NCI-H1417 (cell line): ENCODE measurements at regions not wholly inside any gene's neighbourhood (a gene's known extent, or its start where the extent isn't known, plus 50 kb on each side); places are given as distances from the start of the nearest gene placed in this dataset.

Experiments
- DNase-seq, 3 experiments: peaks; one replicate each; lab custom pipeline; 2025; lab: John Stamatoyannopoulos, UW

DNA sequence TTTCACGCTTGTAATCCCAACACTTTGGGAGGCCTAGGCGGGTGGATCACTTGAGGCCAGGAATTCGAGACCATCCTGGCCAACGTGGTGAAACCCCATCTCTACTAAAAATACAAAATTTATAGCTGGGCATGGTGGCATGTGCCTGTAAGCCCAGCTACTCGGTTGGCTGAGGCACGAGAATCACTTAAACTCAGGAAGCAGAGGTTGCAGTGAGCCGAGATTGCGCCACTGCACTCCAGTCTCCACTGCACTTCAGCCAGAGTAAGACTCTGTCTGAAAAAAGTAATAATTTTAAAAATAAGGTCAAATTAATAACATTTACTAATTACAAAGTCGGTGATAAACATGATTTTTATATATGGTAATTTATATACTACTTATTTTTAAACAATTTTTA is 155.9 kb downstream of the AXIN2 start:
- no peak for DNase-seq

DNA sequence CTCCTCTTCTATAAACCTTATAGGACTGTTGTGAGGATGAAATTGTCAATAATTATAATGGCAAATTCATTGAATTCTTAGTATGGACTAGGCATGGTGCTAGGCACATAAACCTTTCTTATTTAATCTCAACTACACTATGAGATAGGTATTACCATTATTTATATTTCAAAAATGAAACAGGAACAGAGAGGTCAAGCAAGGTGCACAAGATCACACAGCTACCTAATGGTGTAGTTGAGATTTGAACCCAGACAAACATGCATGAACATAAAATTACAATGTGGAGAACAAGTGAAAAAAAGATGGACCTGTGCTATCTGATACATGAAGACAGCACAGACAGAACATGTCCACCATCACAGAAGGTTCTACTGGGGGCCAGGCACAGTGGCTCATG is 156.7 kb downstream of the AXIN2 start:
- no peak for DNase-seq

DNA sequence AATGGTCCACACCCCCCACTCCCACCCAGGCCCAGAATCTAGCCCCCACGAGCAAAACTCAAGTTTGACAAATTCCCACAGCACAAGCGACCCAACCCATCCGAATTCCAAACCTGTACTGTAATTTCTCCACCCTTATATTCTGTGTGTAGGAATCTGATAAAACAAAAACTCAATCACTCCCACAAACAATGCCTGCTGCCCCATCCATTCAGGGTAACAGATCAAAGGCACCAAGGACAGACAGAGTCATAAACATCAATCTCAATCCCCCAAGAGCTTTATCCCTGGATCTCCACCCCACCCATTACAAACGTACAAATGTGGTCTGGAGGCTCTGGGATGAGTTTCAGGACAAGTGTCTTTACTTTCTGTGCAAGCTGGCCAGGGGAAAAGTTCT is 157.8 kb downstream of the AXIN2 start:
- no peak for DNase-seq

DNA sequence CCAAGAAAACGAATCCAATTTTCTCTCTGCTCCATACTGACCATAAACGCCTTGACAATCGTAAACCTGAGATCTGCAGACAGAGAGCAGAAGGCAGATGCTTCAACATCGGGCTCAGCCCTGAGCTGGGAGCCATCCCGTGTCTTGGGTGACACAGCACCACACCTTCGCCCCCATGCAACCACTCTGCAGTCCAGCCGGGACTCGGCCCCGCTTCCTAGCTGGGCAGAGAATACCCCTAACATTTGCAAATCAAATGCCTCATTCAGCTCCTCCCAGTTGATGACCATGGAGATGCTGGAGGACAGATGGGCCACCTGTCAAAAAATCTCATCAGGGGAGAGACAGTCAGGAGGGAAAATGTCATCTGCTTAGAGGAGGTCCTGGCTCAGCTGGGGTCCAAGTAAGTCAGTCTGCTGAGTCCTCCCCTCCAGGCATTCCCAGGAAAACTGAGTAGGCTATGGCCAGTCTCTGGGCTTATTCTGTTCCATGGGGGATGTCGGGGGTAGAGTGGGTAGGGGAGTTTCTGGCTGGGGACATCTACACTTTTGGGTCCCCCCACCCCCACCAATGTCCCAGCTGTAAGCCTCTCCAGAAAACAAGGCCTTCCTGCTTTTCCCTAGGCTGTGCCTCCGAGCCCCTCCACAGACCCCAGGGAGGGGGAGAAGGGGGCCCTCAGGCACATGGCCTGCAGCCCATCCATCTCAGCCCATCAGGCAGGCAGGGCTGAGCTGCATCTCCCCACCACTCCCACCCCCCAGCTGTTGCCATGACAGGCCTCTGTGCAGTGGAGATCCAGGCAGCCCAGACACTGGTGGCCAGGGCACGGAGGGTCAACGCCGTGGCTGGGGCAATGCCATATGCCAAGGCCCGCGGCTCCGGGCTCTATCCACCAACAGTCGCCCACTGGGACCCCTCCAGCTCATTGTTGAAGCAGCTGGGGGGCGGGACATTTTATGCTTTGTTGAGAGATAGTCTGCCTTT is 158.6 kb downstream of the AXIN2 start:
- DNase-seq = no peak

DNA sequence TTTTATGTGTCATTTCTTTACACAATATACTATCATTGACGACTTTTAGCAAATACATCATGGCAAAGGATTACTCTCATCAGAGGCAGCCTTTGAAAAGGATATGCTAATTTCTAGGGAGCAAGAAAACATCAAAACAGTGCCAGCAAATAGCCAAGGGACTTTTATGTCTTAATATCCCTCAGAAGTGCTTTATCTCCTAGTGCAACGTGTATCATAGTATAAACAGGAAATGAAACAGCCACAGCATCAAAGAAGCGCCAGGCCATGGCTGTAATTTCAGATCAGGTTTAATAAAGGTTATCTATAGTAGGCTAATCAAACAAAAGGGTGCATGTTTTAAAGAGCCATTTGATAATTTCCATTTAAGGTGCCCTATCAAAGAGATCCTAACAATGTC is 159.9 kb downstream of the AXIN2 start:
- no peak for DNase-seq

DNA sequence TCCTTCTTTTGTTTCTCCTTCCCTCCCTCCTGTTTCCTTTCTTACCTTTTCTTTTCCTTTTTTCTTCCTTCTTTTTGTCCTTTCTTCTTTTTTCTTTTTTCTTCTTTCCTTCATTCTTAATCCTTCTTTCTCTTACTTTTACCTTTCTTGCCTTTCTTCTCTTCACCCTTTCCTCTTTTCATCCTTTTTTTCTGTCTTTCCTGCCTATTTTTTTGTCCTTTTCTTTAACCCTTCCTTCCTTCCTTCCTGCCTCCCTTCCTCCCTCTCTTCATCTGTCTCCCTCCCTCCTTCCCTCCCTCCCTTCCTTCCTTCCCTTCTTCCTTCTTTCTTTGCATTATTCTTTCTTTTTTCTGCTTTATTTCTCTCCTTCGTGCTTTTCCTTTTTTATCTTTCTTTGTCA is 160.7 kb downstream of the AXIN2 start:
- DNase-seq = no peak

DNA sequence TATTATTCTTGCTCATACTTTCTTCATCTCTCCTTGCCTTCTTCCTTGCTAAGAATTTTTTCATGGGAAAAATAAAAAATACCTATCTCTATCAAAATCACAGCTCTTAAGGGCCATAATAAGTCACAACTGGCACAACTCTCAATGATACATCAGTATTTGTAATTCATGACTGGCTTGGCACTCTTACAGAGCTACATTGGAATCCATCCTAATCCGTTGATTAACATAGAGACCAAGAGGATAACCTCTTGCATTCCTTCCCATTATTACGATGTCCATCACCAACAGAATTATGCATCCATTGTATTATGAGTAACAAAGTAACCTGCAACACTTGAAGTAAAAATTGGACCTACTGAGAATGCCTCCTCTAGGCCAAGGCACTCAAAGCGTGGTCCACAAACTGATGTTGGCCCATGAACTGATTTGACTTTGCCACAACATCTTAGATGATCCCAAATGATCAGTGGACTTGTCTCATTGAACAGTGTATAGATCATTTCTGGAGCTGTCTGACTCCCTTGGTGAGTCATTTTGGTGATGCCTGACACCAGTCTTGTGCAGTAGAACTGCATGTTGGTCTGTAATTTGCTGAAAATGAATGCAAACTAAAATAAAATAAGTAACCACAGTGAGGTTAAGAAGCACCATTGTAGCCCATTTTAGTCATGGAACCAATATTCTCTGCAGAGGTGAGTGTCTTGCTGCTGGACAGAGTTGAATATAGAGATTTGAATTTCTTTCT is 163.2 kb downstream of the AXIN2 start:
- DNase-seq = no peak

DNA sequence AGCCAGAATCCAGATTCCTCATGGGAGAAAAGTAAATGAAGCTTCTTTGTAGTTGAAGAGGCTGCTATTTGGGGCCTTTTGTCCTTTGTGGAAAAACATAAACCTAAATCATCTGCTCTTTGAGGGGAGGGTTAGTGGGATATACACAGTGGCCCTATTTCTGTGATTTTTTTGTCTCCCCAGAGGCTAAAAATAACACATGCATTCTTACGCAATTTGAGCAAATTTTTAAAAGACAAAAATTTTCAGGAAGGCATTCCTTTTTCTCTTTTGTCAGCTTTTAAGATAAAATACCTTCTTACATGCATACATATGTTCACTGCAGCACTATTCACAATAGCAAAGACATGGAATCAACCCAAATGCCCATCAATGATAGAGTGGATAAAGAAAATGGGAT is 165.5 kb downstream of the AXIN2 start:
- no peak for DNase-seq

DNA sequence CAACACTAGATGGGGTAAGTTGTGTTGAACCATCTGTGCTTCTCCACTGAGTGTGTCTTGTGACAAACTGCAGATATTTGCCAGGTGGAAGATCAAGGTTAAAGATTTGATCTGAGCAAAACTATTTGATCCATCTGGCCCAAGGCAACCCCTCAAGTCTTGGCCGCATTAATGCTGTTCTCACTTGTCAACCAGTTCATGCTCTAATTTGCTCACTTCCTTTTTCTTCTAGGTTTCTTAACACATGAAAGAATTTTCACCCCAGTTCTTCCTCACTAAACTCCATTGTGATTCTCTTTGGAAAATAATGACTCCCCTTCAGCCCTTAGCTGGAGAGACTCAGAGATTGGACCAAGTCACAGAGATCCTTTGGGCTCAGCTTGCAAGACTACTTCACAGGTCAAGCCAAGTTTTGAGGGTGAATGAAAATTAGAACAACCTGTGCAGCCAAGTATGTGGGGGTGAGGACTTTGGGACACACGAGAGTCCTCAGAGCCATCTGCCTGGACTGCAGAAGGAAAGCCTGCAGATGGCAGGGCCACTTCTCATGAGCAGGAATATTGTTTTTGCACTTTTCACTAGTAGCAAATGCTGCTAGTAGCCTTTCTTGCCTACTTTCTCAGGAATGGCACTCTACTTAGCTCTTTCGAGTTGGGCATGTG is 166.5 kb downstream of the AXIN2 start:
- no peak for DNase-seq

DNA sequence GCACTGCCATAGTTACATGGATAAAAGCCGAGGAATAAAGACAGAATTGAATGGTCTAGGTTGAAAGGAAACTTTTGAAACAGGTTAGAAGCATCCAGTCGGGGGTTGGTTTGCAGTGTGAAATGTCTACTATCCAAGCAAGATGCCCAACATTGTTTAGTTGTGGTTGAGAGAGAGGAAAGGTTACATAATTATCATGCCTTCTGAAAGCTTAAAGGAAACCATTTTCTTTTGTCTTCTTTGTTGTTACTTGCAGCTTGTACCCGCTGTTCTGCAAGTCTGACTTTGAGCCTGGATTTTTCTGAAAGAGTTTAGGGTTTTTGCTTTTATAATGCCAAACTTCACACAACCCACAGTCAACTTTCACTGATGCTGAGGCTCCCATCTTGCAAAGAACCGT is 167.9 kb downstream of the AXIN2 start:
- DNase-seq = no peak

DNA sequence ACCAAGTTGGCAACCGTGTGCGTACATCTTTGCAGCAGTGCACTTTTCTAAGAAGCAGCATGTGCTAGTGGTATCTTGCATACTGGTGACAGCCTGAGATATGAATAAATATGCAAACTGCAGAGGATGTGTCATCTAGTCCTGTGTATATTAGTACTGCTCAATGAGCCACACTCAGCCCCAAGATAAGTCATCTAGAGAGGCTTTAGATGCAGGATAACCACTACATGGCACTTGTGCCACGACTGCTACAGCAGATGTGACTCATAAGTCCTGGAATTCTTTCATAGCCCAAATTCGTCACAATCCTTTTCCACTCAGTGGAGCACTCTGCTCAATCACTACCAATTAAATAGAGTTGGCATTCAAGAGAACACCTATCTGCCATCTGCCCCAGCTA is 171.5 kb downstream of the AXIN2 start:
- DNase-seq = no peak

DNA sequence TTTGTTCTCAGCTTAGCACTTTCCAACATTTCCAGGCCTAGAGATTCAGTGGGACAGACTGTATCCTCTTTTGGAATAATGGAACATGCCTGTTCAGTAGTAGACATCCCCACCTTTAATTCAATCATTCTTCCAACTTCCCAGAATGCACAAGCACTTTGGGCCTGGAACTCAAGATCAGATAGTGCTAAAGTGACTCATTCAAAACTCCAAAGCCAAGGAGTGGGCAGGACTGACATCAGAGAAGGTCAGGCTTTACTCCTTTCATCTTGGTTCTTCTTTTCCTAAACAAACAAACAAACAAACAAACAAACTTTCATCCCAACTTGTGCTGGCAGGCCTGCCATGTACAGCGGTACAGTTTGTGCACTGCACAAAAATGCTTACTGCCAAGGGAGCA is 172.0 kb downstream of the AXIN2 start:
- no peak for DNase-seq

DNA sequence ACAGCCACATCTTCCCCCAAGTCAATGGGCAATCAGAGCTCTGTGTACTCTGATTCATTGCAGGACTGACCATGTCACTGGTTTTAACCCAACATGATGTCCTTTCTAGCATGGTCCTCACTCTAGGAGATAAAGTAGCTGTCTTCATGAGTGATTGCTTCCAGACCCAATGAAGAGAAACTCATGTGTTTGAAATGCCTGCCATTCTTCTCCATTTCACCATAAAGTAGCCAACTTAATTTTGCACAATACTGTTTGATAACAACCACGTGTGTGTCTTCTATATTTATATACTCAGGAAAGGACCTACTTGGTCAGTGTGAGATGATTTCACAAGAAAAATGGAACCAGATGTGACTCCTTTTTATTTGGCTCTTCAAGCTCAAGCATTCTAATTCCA is 172.5 kb downstream of the AXIN2 start:
- no peak for DNase-seq

DNA sequence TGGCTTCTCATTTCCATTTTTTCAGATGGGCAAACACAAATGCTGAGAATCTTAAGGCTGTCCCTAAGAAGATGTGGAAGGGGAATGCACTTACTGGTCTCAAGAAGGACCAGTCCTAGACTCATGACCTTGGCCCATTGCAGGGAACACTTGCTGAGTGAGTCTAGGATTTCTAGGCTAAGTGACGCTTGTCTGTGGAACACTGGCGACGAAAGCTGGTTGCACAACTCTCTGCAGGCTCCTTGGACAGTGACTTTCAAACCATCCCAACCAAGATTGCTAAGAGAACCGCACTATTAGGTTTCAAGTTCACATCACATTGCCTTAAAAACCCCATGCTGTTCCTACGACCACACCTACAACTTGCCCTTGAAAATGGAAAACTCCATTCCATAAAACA is 174.1 kb downstream of the AXIN2 start:
- DNase-seq = no peak

DNA sequence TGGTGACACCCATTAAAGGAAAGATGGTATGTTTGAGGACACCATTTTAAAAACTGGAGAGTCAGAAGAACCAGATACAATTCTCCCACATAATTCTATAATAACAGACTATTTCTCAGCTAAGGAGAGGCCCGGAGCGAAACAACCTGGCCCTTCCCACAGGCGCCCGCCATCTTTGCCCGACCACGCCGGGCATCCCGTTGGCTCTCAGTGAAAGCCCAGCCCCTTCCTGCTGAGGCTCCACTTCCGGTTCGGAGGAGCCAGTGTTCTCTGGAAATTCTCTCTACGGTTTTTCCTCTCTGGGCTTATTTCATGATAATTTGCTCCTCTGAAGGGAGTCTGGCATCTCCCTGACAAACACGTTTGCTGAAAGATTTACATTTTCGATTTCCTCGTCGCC is 175.7 kb downstream of the AXIN2 start:
- DNase-seq = no peak

DNA sequence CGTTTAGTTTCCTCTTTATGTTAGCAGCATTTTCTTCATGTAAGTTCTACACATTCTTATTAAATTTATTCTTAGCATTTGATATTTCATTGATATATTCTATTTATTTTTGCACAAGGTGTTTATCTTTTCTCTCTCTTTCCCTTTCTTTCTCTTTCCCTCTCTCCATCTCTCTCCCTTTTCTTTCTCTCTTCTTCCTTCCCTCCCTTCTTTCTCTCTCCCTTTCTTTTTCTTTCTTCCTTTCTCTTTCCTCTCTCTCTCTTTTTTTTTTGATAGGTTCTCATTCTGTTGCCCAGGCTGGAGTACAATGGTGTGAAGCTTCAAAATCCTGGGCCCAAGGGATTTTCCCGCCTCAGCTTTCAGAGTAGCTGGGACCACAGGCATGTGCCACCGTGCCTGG is 176.4 kb downstream of the AXIN2 start:
- no peak for DNase-seq

DNA sequence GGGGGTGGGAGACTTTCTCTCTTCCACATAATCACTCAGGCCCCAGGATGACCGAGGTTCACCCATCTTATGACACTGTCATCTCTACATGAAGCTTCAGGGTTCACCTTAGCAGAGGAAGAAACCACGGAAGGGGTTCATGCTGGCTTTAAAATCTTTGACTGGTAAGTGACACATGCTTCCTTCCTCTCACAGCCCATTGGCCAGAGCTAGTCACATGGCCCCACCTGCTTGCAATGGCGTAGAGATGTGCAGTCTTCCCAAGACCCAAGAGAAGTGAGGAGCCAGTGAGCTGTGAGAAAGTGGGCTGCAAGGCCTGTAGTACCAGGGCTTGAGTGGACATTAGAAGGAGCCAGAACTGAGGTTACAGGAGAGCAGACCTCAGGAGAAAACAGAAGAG is 180.3 kb downstream of the AXIN2 start:
- DNase-seq = no peak

DNA sequence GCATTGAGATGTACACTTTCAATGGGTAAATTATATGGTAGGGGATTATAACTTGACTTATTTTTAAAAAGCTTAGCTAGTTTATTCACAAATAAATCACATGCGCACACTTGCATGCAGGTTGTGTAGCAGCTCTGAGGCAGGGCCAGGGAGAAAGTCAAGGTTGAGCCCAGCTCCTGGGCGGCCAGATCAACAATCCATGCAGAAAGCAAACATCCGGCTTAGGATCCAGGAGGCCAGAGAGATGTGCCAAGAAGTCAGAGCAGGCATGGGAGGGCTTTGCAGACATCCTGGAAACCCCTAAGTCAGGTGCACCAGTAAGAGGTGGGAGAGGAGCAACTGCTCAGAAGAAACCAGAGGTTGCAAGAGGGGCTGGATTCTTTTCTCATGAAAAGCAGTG is 186.5 kb downstream of the AXIN2 start:
- no peak for DNase-seq

DNA sequence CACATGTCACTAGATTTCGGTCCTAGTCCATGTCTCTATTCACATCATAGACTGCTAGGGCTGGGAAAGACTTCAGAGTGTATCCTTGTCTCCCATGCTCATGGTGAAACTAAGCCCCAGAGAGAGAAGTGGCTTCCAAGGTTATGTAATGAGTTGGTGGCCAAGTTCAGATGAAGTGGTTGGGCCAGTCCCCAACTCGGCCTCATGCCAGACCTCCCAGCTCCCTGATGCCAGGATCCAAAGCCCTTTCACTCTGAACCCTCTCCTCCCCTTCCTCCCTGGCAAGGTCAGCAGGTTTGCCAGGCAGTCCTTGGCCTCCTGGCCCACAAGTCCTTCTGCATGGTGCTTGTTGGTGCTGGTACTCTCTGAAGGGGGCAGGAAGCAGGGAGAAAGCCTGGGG is 189.7 kb downstream of the AXIN2 start:
- DNase-seq = no peak

DNA sequence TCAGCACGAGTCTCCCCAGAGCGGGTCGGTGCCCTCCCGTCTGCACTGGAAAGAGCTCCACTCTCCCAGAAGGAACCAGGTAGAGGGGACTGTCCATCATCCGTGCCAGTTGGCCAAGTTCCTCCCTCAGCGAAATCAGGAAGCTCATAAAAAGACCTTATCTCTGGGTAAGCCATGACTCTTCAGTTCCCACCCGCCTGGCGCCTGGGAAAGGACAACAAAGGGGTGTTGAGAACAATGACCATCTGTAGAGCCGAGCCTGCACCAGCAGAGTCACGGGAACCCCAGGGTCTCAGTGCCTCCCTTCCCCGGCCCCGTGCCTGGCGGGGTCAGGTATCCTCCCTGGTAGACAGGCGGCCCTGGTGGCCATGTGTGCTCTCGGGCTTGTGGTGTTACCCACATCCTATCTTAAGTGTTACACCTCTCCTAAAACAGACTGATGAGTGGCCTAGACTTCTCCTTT is 190.7 kb downstream of the AXIN2 start:
- DNase-seq = no peak

DNA sequence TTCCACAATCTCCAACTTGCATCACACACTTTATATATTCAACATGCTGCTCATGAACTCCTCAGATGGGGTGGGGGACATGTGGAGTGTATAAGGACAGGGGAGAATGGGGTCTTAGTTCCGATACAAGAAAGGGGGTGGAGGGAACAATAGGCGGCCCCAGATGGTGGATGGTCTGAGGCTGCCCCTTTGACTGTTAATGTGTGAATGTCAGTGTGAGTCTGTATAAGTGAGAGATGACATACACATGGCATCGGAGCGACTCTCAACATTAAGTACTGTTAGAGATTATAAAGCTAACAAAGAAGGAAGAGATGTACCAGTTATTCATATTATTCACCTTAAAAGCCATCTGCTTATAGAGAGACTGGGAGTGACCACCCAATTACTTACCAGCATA is 193.1 kb downstream of the AXIN2 start:
- DNase-seq = no peak

DNA sequence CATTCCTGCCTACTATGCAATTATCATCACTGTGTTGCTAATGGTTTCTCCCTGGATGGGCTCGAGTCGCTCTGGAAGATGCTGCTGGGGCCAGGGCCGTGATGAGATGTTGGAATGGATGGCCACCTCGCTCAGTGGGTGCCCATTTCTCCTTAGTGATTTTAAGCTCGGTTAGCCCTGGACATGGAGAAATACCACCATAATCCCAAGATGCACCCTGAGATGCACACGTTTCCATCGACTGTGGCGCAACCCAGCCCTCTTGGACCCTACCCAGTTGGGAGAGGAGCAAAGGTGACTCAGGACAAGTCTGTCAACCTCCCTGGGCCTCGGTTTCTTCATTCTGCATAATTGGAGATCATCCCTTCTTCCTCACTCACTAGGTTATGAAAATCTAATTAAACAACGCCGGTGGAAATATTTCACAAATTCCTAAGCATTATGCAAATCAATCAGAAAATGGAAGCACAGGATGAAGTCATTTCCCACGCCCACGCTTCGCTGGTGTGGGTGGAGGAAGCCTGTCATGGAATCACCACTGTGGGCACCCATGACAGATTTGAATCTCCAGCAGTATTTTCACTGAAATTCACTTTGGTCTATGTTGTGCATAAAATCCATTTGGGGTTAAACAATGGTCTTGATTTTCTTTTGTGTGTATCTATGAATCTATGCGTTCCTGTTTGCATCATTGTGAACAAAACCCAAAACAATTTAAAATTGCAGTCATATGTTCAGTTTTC is 195.2 kb downstream of the AXIN2 start:
- DNase-seq = peak in 1 of 3 experiments; percentile 34
